GM19351 (cell line): ENCODE measurements at regions not wholly inside any gene's neighbourhood (a gene's known extent, or its start where the extent isn't known, plus 50 kb on each side); places are given as distances from the start of the nearest gene placed in this dataset.
A peak's percentile ranks its signal among the peaks of the same experiment; 100 is the strongest.
"Not testable (repeated sequence)": the region's sequence is repeated elsewhere in the genome, so short reads cannot be mapped to it uniquely, and the experiment has no call there.

Experiments
- ATAC-seq: cut with Tn5 transposase; IDR thresholded peaks from one replicate; pipeline ENCODE4 v1.9.1; 2021; ENCODE audit warnings: mild to moderate bottlenecking, moderate library complexity; ENCODE audit not compliant: unreplicated experiment

DNA sequence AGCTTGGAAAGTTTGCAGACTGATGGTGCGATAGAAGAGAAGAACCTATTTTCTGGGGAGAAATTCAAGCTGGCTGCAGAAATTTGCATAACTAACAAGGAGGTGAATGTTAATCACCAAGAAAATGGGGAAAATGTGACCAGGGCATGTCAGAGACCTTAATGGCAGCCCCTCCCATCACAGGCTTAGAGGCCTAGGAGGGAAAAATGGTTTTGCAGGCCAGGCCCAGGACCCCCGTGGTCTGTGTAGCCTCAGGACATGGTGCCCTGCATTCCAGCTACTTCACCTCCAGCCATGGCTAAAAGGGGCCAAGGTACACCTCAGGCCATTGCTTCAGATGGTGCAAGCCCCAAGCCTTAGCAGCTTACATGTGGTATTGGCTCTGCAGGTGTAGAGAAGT, 207.1 kb upstream of the CXorf66 start:
- ATAC-seq, result no peak

- ATAC-seq, result no peak
Measured at GRCh38 chrX:140167551-140167950, 202.2 kb upstream of the CXorf66 start.

- ATAC-seq, result no peak
Measured at GRCh38 chrX:140165849-140166248, 200.5 kb upstream of the CXorf66 start.

DNA sequence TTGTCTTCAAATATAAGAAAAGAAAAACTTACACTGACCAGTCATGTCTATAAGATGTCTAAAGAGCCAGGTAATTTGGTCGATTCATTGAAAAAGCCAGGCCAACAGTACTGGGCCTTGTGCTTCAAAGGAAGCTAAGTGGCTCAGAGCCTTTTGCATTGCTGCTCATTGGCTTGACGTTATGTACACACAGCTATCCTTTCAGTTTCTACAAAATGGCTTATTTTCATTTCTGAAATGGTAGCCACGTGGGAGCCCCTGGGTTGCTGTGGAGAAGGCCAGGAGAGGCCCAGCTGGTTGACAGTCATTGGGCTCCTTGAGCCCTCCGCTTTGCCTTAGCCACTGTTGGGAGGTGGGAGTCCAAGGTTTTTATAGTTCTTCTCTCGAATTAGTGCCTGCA, 199.1 kb upstream of the CXorf66 start:
- no peak for ATAC-seq

- ATAC-seq, result no peak
Measured at GRCh38 chrX:140163371-140164159, 198.2 kb upstream of the CXorf66 start.

GRCh38 chrX:140157611-140158010, 192.3 kb upstream of the CXorf66 start:
- ATAC-seq, result no peak

- no peak for ATAC-seq
Measured at GRCh38 chrX:140157143-140157542, 191.8 kb upstream of the CXorf66 start.

- ATAC-seq, result no peak
Measured at GRCh38 chrX:140151316-140151715, 186.0 kb upstream of the CXorf66 start.

- no peak for ATAC-seq
Measured at GRCh38 chrX:140149761-140150160, 184.4 kb upstream of the CXorf66 start.

- ATAC-seq, result peak; percentile 90
Measured at GRCh38 chrX:140141444-140142029, 176.2 kb upstream of the CXorf66 start.

- ATAC-seq, result not testable (repeated sequence)
Measured at GRCh38 chrX:140138492-140138891, 173.2 kb upstream of the CXorf66 start.

DNA sequence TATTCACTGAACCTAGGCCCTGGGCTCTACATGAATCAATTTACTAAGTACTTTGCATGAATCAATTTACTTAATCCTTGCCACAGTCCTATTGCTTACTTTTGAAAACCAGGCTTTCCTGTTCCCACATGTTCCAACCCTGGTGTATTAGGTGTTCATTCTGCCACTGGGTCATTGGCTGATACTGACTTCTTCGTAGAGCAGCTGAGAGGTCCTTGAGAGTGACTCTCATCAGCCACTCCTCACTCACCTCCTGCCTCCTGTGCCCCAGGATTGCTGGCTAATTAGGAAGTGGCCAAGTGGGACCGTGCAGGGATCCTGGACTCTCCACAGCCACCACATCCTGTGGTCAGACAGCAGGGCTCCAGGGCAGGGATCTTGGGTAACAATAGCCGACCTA, 172.7 kb upstream of the CXorf66 start:
- ATAC-seq, result not testable (repeated sequence)

GRCh38 chrX:140132937-140133336, 167.6 kb upstream of the CXorf66 start:
- no peak for ATAC-seq

GRCh38 chrX:140123446-140123845, 158.1 kb upstream of the CXorf66 start:
- no peak for ATAC-seq

DNA sequence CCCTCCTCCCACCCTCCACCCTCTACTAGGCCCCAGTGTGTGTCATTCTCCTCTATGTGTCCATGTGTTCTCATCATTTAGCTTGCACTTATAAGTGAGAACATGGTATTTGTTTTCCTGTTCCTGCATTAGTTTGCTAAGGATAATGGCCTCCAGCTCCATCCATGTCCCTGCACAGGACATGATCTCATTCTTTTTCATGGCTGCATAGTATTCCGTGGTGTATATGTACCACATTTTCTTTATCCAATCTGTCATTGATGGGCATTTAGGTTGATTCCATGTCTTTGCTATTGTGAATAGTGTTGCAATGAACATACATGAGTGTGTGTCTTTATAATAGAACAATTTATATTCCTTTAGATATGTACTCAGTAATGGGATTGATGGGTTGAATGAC, 148.7 kb upstream of the CXorf66 start:
- not testable (repeated sequence) for ATAC-seq

- no peak for ATAC-seq
Measured at GRCh38 chrX:140110081-140110650, 144.8 kb upstream of the CXorf66 start.

DNA sequence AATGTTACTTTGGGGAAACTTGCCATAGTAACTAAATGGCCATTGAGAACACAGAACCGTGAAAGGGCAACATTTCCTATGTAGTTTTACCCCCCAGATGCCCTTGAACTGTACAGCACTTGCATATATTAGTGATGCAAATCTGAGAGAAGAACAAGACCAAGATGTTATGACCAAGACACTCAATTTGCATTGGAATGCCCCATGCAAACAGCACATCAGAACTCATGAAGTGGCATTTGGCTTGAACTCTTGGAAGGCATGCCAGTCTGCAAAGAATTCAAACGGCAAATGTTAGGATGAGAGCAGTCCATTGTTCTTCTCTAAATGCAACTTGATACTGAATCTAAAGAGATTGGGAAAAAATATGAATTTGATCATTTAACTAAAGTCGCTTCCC, 139.4 kb upstream of the CXorf66 start:
- no peak for ATAC-seq

- ATAC-seq, result no peak
Measured at GRCh38 chrX:140099221-140099620, 133.9 kb upstream of the CXorf66 start.

DNA sequence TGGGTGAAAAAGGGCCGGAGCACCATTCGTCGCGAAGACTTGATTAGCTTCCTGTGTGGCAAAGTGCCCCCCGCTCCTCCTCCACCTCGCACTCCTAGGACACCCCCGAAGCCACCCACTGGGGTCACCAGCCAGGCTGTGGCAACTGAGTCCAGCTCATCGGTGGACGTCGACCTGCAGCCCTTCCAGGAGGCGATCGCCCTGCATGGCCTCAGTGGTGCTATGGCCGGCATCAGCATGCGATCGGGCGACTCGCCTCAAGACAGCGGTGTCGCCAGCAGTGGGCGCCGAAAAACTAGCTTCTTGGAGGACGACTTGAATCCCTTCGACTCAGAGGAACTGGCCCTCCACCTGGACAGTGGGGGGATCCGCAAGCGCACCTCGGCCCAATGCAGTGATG, 126.8 kb upstream of the CXorf66 start:
- no peak for ATAC-seq

- peak; percentile 53 for ATAC-seq
Measured at GRCh38 chrX:140091125-140091886, 126.0 kb upstream of the CXorf66 start.

DNA sequence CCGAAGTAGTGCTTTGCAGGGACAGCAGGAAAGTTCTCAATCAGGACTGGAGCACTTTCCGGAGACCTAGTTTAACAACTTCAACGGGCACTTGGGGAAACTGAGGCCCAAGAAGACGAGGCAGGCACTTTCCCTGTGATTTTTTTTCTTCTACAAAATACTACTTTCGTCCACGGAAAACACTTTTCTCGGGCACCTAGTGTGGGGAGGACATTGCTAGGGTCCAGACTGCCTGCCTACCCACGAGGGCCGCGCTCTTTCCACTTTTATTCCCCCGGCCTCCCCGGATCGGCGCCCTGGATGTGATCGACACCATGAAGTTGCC, 125.4 kb upstream of the CXorf66 start:
- ATAC-seq, result no peak

GRCh38 chrX:140088438-140088837, 123.1 kb upstream of the CXorf66 start:
- ATAC-seq, result no peak
